Liver (tissue), 7 donors: ENCODE measurements at regions not wholly inside any gene's neighbourhood (a gene's known extent, or its start where the extent isn't known, plus 50 kb on each side); places are given as distances from the start of the nearest gene placed in this dataset.
"Not testable (repeated sequence)": the region's sequence is repeated elsewhere in the genome, so short reads cannot be mapped to it uniquely, and the experiment has no call there.

ENCODE experiments used
- DNase-seq: peaks from one replicate; pipeline ENCODE4 v3.0.0-alpha.2; 2017; ENCODE audit warnings: low spot score
- H3K27ac ChIP-seq, 2 donors: one replicate each; pipeline ENCODE4 v1.7.0; 2013; ENCODE audit warnings: inconsistent platforms in 2 of 2, low read length in 2 of 2, control low read depth in 1 of 2, low read depth in 1 of 2, mild to moderate bottlenecking in 1 of 2
- H3K27me3 ChIP-seq, 4 donors: one replicate each; pipeline versions ENCODE4 v1.6.1 to v1.7.0; 2013; ENCODE audit warnings: low read length in 3 of 4, inconsistent platforms in 1 of 4, mild to moderate bottlenecking in 1 of 4, moderate library complexity in 1 of 4; ENCODE audit not compliant: control insufficient read depth in 4 of 4, insufficient read depth in 4 of 4
- H3K36me3 ChIP-seq, 4 donors: one replicate each; pipeline versions ENCODE4 v1.6.1 to v1.7.0; 2013; ENCODE audit warnings: low read length in 3 of 4, mild to moderate bottlenecking in 3 of 4, low read depth in 1 of 4, moderate library complexity in 1 of 4; ENCODE audit not compliant: control insufficient read depth in 4 of 4, insufficient read depth in 3 of 4
- H3K4me1 ChIP-seq, 4 donors: one replicate each; pipeline versions ENCODE4 v1.6.1 to v1.7.0; 2013; ENCODE audit warnings: low read length in 3 of 4, mild to moderate bottlenecking in 3 of 4, moderate library complexity in 1 of 4; ENCODE audit not compliant: control insufficient read depth in 4 of 4, insufficient read depth in 4 of 4
- H3K4me3 ChIP-seq, 3 donors: one replicate each; pipeline versions ENCODE4 v1.6.1 to v1.7.0; 2013; ENCODE audit warnings: low read length in 3 of 3, control low read depth in 1 of 3, low read depth in 1 of 3, mild to moderate bottlenecking in 1 of 3
- H3K9ac ChIP-seq, 2 donors: one replicate each; pipeline ENCODE4 v1.7.0; 2013; ENCODE audit warnings: low read length in 2 of 2, mild to moderate bottlenecking in 2 of 2, moderate library complexity in 2 of 2, control low read depth in 1 of 2, low read depth in 1 of 2
- H3K9me3 ChIP-seq, 4 donors: one replicate each; pipeline versions ENCODE4 v1.6.1 to v1.7.0; 2013; ENCODE audit warnings: low read length in 3 of 4; ENCODE audit not compliant: control insufficient read depth in 4 of 4
- EGR1 ChIP-seq, 2 donors: IDR thresholded peaks; 2 replicates each; pipeline ENCODE4 v1.6.1; 2016 to 2018; ENCODE audit warnings: antibody characterized with exemption in 2 of 2, low read depth in 2 of 2
- FOXA1 ChIP-seq: IDR thresholded peaks from 2 replicates; pipeline ENCODE4 v1.6.1; 2016; ENCODE audit warnings: antibody characterized with exemption
- FOXA2 ChIP-seq: IDR thresholded peaks from 2 replicates; pipeline ENCODE4 v1.6.1; 2016; ENCODE audit warnings: antibody characterized with exemption
- GABPA ChIP-seq, 2 donors: IDR thresholded peaks in 1 of 2; conservative IDR thresholded peaks in 1 of 2; 2 replicates each; pipeline ENCODE4 v1.6.1; 2016; ENCODE audit warnings: antibody characterized with exemption in 2 of 2, mild to moderate bottlenecking in 1 of 2, moderate library complexity in 1 of 2
- HNF4A ChIP-seq, 2 donors: conservative IDR thresholded peaks; 2 replicates each; pipeline ENCODE4 v1.6.1; 2016; ENCODE audit warnings: antibody characterized with exemption in 2 of 2, mild to moderate bottlenecking in 2 of 2
- HNF4G ChIP-seq: IDR thresholded peaks from 2 replicates; pipeline ENCODE4 v1.6.1; 2016; ENCODE audit warnings: antibody characterized with exemption
- JUND ChIP-seq, 2 donors: IDR thresholded peaks; 2 replicates each; pipeline ENCODE4 v1.6.1; 2016; ENCODE audit warnings: antibody characterized with exemption in 2 of 2
- MAX ChIP-seq: IDR thresholded peaks from 2 replicates; pipeline ENCODE4 v1.6.1; 2016; ENCODE audit warnings: antibody characterized with exemption
- NR2F2 ChIP-seq: IDR thresholded peaks from 2 replicates; pipeline ENCODE4 v1.6.1; 2016; ENCODE audit warnings: antibody characterized with exemption
- RAD21 ChIP-seq, 2 donors: IDR thresholded peaks; 2 replicates each; pipeline ENCODE4 v1.6.1; 2016; ENCODE audit warnings: antibody characterized with exemption in 2 of 2, mild to moderate bottlenecking in 2 of 2
- RXRA ChIP-seq, 2 donors: IDR thresholded peaks; 2 replicates each; pipeline ENCODE4 v1.6.1; 2017 to 2018; ENCODE audit warnings: antibody characterized with exemption in 2 of 2, mild to moderate bottlenecking in 1 of 2
- SP1 ChIP-seq: IDR thresholded peaks from 2 replicates; pipeline ENCODE4 v1.6.1; 2018; ENCODE audit warnings: antibody characterized with exemption, mild to moderate bottlenecking
- TAF1 ChIP-seq: conservative IDR thresholded peaks from 2 replicates; pipeline ENCODE4 v1.6.1; 2016; ENCODE audit warnings: antibody characterized with exemption, mild to moderate bottlenecking
- YY1 ChIP-seq: IDR thresholded peaks from 2 replicates; pipeline ENCODE4 v1.6.1; 2016; ENCODE audit warnings: antibody characterized with exemption, mild to moderate bottlenecking
- ZBTB33 ChIP-seq: IDR thresholded peaks from 2 replicates; pipeline ENCODE4 v1.6.1; 2016; ENCODE audit warnings: antibody characterized with exemption
- WGBS: extraction: QIAGEN DNeasy Blood & Tissue Kit; methylation state at CpG from one replicate; pipeline ENCODE4 v1.1.7; 2013; 5-methylcytosine and 5-hydroxymethylcytosine counted together
- TF ChIP-seq, protein P1 (sequence below): IDR thresholded peaks from 2 replicates; pipeline ENCODE4 v1.6.1; 2016; ENCODE audit warnings: antibody characterized with exemption
- donor health status: healthy.
- donor health status: healthy.
- donor health status: healthy.
- donor health status: healthy.

DNA sequence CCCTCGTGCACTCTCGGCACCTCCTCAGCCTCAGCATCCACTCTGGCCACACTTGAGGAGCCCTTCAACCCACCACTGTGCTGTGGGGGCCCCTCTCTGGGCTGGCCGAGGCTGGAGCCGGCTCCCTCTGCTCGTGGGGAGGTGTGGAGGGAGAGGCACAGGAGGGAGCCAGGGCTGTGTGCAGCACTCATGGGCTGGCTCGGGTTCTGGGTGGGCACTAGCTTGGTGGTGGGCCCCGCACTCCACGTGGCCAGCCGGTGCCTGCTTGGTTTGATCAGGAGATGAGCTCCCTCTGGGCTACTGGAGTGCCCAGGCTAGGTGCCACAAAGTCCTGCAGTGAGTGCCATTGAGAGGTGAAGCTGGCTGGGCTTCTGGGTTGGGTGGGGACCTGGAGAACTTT, 949.4 kb upstream of the GJE1 start:
- Histone ChIP-seq H3K9ac (no peak overlapping the region), H3K4me1 (no peaks in the 10 kb centered on the region), H3K27ac (no peak overlapping the region), H3K27me3 (no peaks in the 10 kb centered on the region), H3K9me3 (peaks cover 0 to 5% (median 0%) of the 10 kb centered on the region in 4 donors), H3K36me3 (no peaks in the 10 kb centered on the region), H3K4me3 (no peak overlapping the region)
- WGBS, result 88% methylated on average over 9 of the region's 9 CpGs
- no peak for DNase-seq
- TF ChIP-seq HNF4A (conservative IDR thresholded peaks at IDR 0.05) (no peak), FOXA2 (no peak), FOXA1 (no peak), HNF4G (no peak), GABPA (IDR thresholded peaks at IDR 0.05 in 1 of 2, conservative IDR thresholded peaks at IDR 0.05 in 1 of 2) (no peak), YY1 (no peak), EGR1 (IDR thresholded peaks at IDR 0.05; ENCODE audit: low read depth in 2 of 2) (no peak), NR2F2 (no peak), RXRA (IDR thresholded peaks at IDR 0.05) (no peak), SP1 (no peak), JUND (IDR thresholded peaks at IDR 0.05) (no peak), MAX (no peak), RAD21 (IDR thresholded peaks at IDR 0.05) (no peak)
- TF ChIP-seq, protein P1, sequence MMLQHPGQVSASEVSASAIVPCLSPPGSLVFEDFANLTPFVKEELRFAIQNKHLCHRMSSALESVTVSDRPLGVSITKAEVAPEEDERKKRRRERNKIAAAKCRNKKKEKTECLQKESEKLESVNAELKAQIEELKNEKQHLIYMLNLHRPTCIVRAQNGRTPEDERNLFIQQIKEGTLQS, result no peak

- WGBS, result 92% methylated on average over 5 of the region's 5 CpGs
- not testable (repeated sequence) for H3K4me3 ChIP-seq, H3K36me3 ChIP-seq, DNase-seq, H3K9ac ChIP-seq, H3K27me3 ChIP-seq, H3K4me1 ChIP-seq, H3K9me3 ChIP-seq, H3K27ac ChIP-seq
Measured at GRCh38 chr6:141175458-141175857, 957.3 kb upstream of the GJE1 start.

GRCh38 chr6:141174932-141175331, 957.8 kb upstream of the GJE1 start:
- Histone ChIP-seq H3K4me3 (no peak overlapping the region), H3K36me3 (no peaks in the 10 kb centered on the region), H3K27me3 (no peaks in the 10 kb centered on the region), H3K9ac (no peak overlapping the region), H3K27ac (no peak overlapping the region), H3K4me1 (no peaks in the 10 kb centered on the region), H3K9me3 (no peaks in the 10 kb centered on the region)
- no peak for TF ChIP-seq SP1
- WGBS, result 91% methylated on average over 18 of the region's 18 CpGs
- no peak for DNase-seq

DNA sequence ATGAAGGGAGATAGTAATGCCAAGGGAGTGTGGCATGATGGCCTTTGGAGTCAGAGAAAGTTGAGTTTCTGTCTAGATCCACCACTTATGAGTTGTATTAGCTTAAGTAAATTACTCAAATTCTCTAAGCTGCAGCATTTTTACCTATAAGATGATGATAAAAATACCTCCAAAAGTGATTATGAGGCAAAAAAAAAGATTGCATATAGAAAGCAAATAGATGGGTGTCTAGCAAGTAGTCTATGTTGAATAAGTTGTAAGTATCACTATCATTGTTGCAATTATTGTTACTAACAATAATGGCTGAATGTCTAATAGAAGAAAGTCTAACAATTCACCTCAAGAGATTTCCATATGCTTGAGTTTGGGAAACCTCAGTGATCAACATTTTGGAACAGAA, 959.2 kb upstream of the GJE1 start:
- TF ChIP-seq SP1 (no peak), HNF4G (no peak), TAF1 (no peak), RAD21 (IDR thresholded peaks at IDR 0.05) (no peak), FOXA2 (no peak), HNF4A (conservative IDR thresholded peaks at IDR 0.05) (no peak), GABPA (IDR thresholded peaks at IDR 0.05 in 1 of 2, conservative IDR thresholded peaks at IDR 0.05 in 1 of 2) (no peak), ZBTB33 (no peak), RXRA (IDR thresholded peaks at IDR 0.05) (no peak), FOXA1 (no peak)
- no peak overlapping the region for H3K9ac ChIP-seq
- no peaks in the 10 kb centered on the region for H3K36me3 ChIP-seq
- no peaks in the 10 kb centered on the region for H3K4me1 ChIP-seq
- no peaks in the 10 kb centered on the region for H3K9me3 ChIP-seq
- no peak overlapping the region for H3K27ac ChIP-seq
- no peaks in the 10 kb centered on the region for H3K27me3 ChIP-seq
- no peak overlapping the region for H3K4me3 ChIP-seq
- no peak for DNase-seq
